ENCODE measurements at regions not wholly inside any gene's neighbourhood (a gene's known extent, or its start where the extent isn't known, plus 50 kb on each side); places are given as distances from the start of the nearest gene placed in this dataset.
"Not testable (repeated sequence)": the region's sequence is repeated elsewhere in the genome, so short reads cannot be mapped to it uniquely, and the experiment has no call there.

DNA sequence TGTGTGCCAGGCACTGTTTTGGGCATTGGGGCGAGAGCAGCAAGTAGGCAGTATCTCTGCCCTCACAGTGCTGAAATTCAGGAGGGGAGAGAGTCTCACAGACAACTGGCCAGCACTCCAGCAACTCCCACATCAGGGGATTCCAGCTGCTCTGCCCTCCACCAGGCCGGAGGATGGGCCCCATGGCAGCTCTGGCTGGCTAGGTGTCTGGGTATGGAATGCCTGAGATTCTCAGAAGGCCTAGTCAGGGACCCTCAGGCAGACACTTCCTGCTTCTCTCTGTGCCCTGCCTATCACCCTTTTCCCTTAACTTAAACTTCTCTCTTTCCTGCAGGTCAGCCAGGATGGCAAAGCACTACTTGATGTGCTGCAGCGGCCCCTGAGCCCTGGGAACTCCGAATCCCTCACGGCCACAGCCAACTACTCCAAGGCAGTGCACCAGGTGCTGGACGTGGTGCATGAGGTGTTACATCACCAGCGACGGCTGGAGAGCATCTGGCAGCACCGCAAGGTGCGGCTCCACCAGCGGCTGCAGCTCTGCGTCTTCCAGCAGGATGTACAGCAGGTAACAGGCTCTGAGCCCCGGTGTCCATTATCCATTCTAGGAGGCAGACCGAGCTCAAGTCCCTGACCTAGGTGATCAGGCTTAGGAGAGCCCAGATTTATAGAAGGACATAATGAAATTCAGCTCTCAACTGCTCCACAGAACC lies 342.2 kb upstream of the ROPN1 start:
- H3K4me2 ChIP-seq (ENCODE audit: low read depth, low read length, poor library complexity, severe bottlenecking) = no peak overlapping the region
- no peaks in the 10 kb centered on the region for H3K27me3 ChIP-seq (ENCODE audit: low read length)
- no peak overlapping the region for H3K27ac ChIP-seq (ENCODE audit: low read length)
- no peaks in the 10 kb centered on the region for H3K9me2 ChIP-seq (replicated peaks; ENCODE audit: insufficient read depth, low read length)
- no peaks in the 10 kb centered on the region for H3K79me2 ChIP-seq (ENCODE audit: low read length)
- no peaks in the 10 kb centered on the region for H3K4me1 ChIP-seq (ENCODE audit: low read length)
- H3K9me3 ChIP-seq (ENCODE audit: low read length) = no peaks in the 10 kb centered on the region
- H3K36me3 ChIP-seq (ENCODE audit: insufficient read depth, low read length) = no peaks in the 10 kb centered on the region
- DNase-seq = no peak
- H2AFZ ChIP-seq (ENCODE audit: low read length) = no peak overlapping the region
- no peak overlapping the region for H3K9ac ChIP-seq (ENCODE audit: low read length)
- H3K4me3 ChIP-seq (ENCODE audit: low read length) = no peak overlapping the region
- no peaks in the 10 kb centered on the region for H4K20me1 ChIP-seq (ENCODE audit: insufficient read depth, low read depth, low read length)

DNA sequence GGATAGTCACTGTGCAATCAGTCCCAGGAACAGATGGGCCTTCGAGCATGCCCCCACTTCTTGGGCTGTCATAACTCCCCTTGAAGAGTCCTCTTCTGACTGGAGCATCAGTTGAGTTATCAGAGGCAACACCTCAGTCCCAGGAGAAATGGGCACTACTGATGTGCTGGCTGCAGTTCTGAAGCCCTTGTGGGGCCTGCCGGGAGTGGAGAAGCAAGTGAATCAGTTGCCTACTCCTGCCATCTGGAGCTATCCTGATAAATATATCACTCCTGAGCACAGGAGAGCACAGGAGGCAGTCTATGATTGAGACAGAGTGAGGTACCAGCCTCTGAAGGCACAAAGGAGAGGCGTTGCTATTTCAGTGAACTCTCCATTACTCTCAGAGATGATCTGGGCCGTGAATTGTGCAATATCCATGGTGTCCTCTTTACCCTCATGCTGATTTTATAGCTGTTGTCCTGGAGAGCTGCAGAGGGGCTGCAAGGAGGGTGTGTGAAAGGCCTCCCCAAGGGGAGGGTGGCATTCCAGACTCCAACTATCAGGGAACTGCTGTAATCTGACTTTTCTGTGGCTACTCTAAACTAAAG lies 344.2 kb upstream of the ROPN1 start:
- no peaks in the 10 kb centered on the region for H3K79me2 ChIP-seq (ENCODE audit: low read length)
- no peaks in the 10 kb centered on the region for H3K36me3 ChIP-seq (ENCODE audit: insufficient read depth, low read length)
- no peak overlapping the region for H3K27ac ChIP-seq (ENCODE audit: low read length)
- H3K4me2 ChIP-seq (ENCODE audit: low read depth, low read length, poor library complexity, severe bottlenecking) = no peak overlapping the region
- H3K4me1 ChIP-seq (ENCODE audit: low read length) = no peaks in the 10 kb centered on the region
- H3K27me3 ChIP-seq (ENCODE audit: low read length) = no peaks in the 10 kb centered on the region
- no peak for DNase-seq
- no peak overlapping the region for H3K4me3 ChIP-seq (ENCODE audit: low read length)
- H3K9me3 ChIP-seq (ENCODE audit: low read length) = no peaks in the 10 kb centered on the region
- H3K9ac ChIP-seq (ENCODE audit: low read length) = no peak overlapping the region
- H2AFZ ChIP-seq (ENCODE audit: low read length) = no peak overlapping the region
- H3K9me2 ChIP-seq (replicated peaks; ENCODE audit: insufficient read depth, low read length) = no peaks in the 10 kb centered on the region
- no peaks in the 10 kb centered on the region for H4K20me1 ChIP-seq (ENCODE audit: insufficient read depth, low read depth, low read length)

DNA sequence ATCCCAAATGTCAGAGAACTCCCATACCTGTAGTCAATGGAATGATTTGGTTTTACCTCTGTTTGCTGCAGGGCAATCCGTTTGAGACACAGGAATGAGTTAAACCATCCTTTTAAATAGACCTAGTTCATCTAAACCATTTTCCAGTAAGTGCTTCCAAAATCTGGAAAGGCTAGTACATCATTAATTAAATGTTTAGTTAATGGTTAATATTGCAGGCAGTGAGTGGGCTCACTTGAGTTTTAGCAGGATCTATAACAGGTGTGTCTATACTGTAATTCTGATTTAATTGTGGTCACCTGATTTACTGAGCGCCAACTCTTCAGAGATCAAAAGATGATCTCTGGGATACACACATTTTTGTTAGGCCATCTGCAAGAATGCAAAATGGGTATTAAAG lies 353.9 kb upstream of the ROPN1 start:
- no peaks in the 10 kb centered on the region for H3K9me3 ChIP-seq (ENCODE audit: low read length)
- no peak overlapping the region for H3K27ac ChIP-seq (ENCODE audit: low read length)
- no peak overlapping the region for H2AFZ ChIP-seq (ENCODE audit: low read length)
- H3K79me2 ChIP-seq (ENCODE audit: low read length) = no peaks in the 10 kb centered on the region
- DNase-seq = no peak
- no peaks in the 10 kb centered on the region for H3K36me3 ChIP-seq (ENCODE audit: insufficient read depth, low read length)
- H3K4me1 ChIP-seq (ENCODE audit: low read length) = no peaks in the 10 kb centered on the region
- no peak overlapping the region for H3K4me2 ChIP-seq (ENCODE audit: low read depth, low read length, poor library complexity, severe bottlenecking)
- no peaks in the 10 kb centered on the region for H3K27me3 ChIP-seq (ENCODE audit: low read length)
- H3K9me2 ChIP-seq (replicated peaks; ENCODE audit: insufficient read depth, low read length) = no peaks in the 10 kb centered on the region
- H4K20me1 ChIP-seq (ENCODE audit: insufficient read depth, low read depth, low read length) = no peaks in the 10 kb centered on the region
- H3K4me3 ChIP-seq (ENCODE audit: low read length) = no peak overlapping the region
- no peak overlapping the region for H3K9ac ChIP-seq (ENCODE audit: low read length)

DNA sequence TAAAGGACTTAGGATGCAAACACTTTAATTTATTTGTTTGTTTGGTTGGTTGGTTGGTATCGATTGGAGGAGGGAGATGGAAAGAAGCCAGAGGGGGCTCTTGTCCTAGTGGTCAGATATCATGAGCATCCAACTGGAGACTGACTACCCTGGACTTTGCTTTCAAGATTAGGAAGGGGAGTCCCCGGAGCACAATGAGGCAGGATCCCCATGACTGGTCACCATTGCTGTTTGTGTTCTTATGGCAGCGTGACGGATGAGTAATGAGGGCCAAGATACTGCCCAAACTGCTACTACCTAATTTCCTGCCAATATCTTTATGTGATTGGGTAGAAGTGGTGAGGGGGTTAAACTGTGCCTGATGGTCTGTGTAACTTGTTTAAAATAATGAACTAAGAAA lies 354.6 kb upstream of the ROPN1 start:
- Histone ChIP-seq H3K4me1 (ENCODE audit: low read length) (no peaks in the 10 kb centered on the region), H3K9me3 (ENCODE audit: low read length) (no peaks in the 10 kb centered on the region), H3K9me2 (replicated peaks; ENCODE audit: insufficient read depth, low read length) (no peaks in the 10 kb centered on the region), H3K27me3 (ENCODE audit: low read length) (no peaks in the 10 kb centered on the region), H3K4me2 (ENCODE audit: low read depth, low read length, poor library complexity, severe bottlenecking) (no peak overlapping the region), H4K20me1 (ENCODE audit: insufficient read depth, low read depth, low read length) (no peaks in the 10 kb centered on the region), H2AFZ (ENCODE audit: low read length) (no peak overlapping the region), H3K36me3 (ENCODE audit: insufficient read depth, low read length) (no peaks in the 10 kb centered on the region), H3K4me3 (ENCODE audit: low read length) (no peak overlapping the region), H3K9ac (ENCODE audit: low read length) (no peak overlapping the region), H3K27ac (ENCODE audit: low read length) (no peak overlapping the region), H3K79me2 (ENCODE audit: low read length) (no peaks in the 10 kb centered on the region)
- DNase-seq = no peak

DNA sequence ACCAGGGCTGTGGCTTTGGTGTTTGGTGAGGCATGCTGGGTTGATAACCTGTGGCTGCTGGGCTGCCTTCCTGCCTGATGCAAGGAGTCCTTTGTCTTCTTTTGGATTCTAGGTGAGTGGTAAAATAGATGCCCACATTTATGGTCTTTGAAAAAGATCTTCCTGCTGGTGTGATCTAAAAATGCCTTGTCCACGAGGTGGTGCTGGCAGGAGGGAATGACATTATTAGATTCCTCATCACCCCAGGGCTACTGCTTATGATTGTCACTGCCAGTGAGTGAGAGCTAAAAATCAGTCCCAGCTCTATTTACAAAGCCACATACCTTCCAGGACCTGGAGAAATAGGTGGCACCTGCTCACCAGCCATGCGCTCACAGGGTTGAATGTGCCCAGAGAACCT lies 355.5 kb upstream of the ROPN1 start:
- Histone ChIP-seq H3K4me3 (ENCODE audit: low read length) (no peak overlapping the region), H3K9me3 (ENCODE audit: low read length) (no peaks in the 10 kb centered on the region), H3K79me2 (ENCODE audit: low read length) (no peaks in the 10 kb centered on the region), H3K9ac (ENCODE audit: low read length) (no peak overlapping the region), H3K4me1 (ENCODE audit: low read length) (no peaks in the 10 kb centered on the region), H2AFZ (ENCODE audit: low read length) (no peak overlapping the region), H3K9me2 (replicated peaks; ENCODE audit: insufficient read depth, low read length) (no peaks in the 10 kb centered on the region), H3K27me3 (ENCODE audit: low read length) (no peaks in the 10 kb centered on the region), H3K36me3 (ENCODE audit: insufficient read depth, low read length) (no peaks in the 10 kb centered on the region), H4K20me1 (ENCODE audit: insufficient read depth, low read depth, low read length) (no peaks in the 10 kb centered on the region), H3K27ac (ENCODE audit: low read length) (no peak overlapping the region), H3K4me2 (ENCODE audit: low read depth, low read length, poor library complexity, severe bottlenecking) (no peak overlapping the region)
- no peak for DNase-seq

DNA sequence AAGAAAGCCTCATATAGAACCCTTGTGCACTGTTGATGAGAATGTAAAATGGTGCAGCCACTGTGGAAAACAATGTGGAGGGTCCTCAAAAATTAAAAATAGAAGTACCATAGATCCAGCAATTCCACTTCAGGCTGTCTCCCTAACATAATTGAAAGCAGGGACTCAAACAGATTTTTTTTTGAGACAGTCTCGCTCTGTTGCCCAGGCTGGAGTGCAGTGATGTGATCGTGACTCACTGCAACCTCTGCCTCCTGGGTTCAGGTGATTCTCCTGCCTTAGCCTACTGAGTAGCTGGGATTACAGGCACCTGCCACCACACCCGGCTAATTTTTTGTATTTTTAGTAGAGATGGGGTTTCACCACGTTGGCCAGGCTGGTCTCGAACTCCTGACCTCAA lies 356.6 kb upstream of the ROPN1 start:
- not testable (repeated sequence) for H3K79me2 ChIP-seq (ENCODE audit: low read length); H3K9ac ChIP-seq (ENCODE audit: low read length); H4K20me1 ChIP-seq (ENCODE audit: insufficient read depth, low read depth, low read length); H3K9me2 ChIP-seq (replicated peaks; ENCODE audit: insufficient read depth, low read length); H3K9me3 ChIP-seq (ENCODE audit: low read length); H2AFZ ChIP-seq (ENCODE audit: low read length); H3K27me3 ChIP-seq (ENCODE audit: low read length); H3K4me3 ChIP-seq (ENCODE audit: low read length); H3K4me1 ChIP-seq (ENCODE audit: low read length); H3K36me3 ChIP-seq (ENCODE audit: insufficient read depth, low read length); H3K27ac ChIP-seq (ENCODE audit: low read length); H3K4me2 ChIP-seq (ENCODE audit: low read depth, low read length, poor library complexity, severe bottlenecking); DNase-seq

DNA sequence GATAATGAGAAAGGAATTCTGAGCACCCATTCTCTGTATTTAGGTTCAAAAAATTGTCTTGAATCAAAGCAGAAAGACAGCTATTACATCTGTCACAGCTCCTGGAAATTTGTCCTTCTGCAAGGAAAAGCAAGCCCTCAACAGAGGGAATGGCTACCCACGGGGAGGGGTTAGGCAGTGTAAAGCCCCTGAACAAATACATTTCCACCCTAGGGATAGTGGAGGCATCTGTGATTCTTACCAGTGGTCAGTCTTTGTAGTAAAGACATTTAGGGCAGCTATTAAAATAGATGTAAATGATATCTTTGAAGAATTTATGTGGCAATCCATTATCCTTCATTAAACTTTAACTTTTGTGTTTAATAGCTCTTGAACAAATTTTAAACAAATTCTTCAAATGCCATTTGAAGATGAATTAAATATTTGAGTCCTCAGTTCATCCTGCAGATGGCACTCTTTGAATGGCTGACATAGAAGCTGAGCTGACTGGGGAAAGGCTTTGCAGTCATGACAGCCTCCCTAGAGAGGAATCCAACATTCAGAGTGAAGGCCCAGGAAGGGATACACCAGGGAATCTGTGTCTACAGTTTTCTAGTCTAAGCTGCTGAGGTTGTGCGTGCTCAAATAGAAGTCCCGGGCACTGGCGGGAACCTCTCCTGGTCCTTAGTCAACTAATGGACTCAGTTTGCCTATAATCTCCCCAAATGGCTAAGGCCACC lies 359.7 kb upstream of the ROPN1 start:
- H3K9me2 ChIP-seq (replicated peaks; ENCODE audit: insufficient read depth, low read length) = no peaks in the 10 kb centered on the region
- no peaks in the 10 kb centered on the region for H3K79me2 ChIP-seq (ENCODE audit: low read length)
- no peak overlapping the region for H2AFZ ChIP-seq (ENCODE audit: low read length)
- peak; percentile 69 for DNase-seq
- H3K27ac ChIP-seq (ENCODE audit: low read length) = no peak overlapping the region
- H3K36me3 ChIP-seq (ENCODE audit: insufficient read depth, low read length) = no peaks in the 10 kb centered on the region
- no peaks in the 10 kb centered on the region for H3K27me3 ChIP-seq (ENCODE audit: low read length)
- no peak overlapping the region for H3K9ac ChIP-seq (ENCODE audit: low read length)
- H3K4me2 ChIP-seq (ENCODE audit: low read depth, low read length, poor library complexity, severe bottlenecking) = no peak overlapping the region
- H3K4me1 ChIP-seq (ENCODE audit: low read length) = no peaks in the 10 kb centered on the region
- no peaks in the 10 kb centered on the region for H3K9me3 ChIP-seq (ENCODE audit: low read length)
- H4K20me1 ChIP-seq (ENCODE audit: insufficient read depth, low read depth, low read length) = no peaks in the 10 kb centered on the region
- H3K4me3 ChIP-seq (ENCODE audit: low read length) = no peak overlapping the region

DNA sequence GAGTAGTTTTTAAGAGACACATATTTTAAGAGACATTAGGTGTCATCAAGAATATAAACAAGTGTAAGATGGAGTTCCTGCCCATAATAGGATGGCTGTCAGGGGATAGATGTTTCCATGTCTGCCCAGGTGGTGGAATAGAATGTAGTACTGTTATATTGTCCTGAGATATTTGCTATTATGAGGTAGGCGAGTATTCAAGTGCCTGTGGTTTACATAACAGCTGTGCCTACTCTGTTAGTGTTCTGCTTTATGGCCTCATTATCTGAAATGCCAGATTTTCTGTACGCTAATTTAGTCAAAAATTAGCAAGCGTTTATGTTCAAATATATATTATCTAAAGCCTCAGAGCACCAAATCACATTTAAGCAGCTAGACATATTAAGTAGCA lies 360.2 kb upstream of the ROPN1 start:
- no peak for DNase-seq
- no peak overlapping the region for H3K27ac ChIP-seq (ENCODE audit: low read length)
- no peak overlapping the region for H3K4me3 ChIP-seq (ENCODE audit: low read length)
- H3K4me1 ChIP-seq (ENCODE audit: low read length) = no peaks in the 10 kb centered on the region
- H3K9me3 ChIP-seq (ENCODE audit: low read length) = no peaks in the 10 kb centered on the region
- no peak overlapping the region for H2AFZ ChIP-seq (ENCODE audit: low read length)
- H3K36me3 ChIP-seq (ENCODE audit: insufficient read depth, low read length) = no peaks in the 10 kb centered on the region
- no peaks in the 10 kb centered on the region for H4K20me1 ChIP-seq (ENCODE audit: insufficient read depth, low read depth, low read length)
- H3K4me2 ChIP-seq (ENCODE audit: low read depth, low read length, poor library complexity, severe bottlenecking) = no peak overlapping the region
- H3K79me2 ChIP-seq (ENCODE audit: low read length) = no peaks in the 10 kb centered on the region
- H3K9me2 ChIP-seq (replicated peaks; ENCODE audit: insufficient read depth, low read length) = no peaks in the 10 kb centered on the region
- H3K9ac ChIP-seq (ENCODE audit: low read length) = no peak overlapping the region
- H3K27me3 ChIP-seq (ENCODE audit: low read length) = no peaks in the 10 kb centered on the region

Measured in Karpas-422 (cell line).